Suprapubic skin (tissue), 4 donors: ENCODE measurements at regions not wholly inside any gene's neighbourhood (a gene's known extent, or its start where the extent isn't known, plus 50 kb on each side); places are given as distances from the start of the nearest gene placed in this dataset.

Experiments used
- EP300 ChIP-seq: sonication (generic); formaldehyde crosslinking; IDR thresholded peaks from one replicate; pipeline ENCODE4 v1.6.1; 2017; ENCODE audit warnings: antibody characterized with exemption
- POLR2A ChIP-seq, 2 donors: fragments of 450-650 bp; IDR thresholded peaks; one replicate each; pipeline ENCODE4 v1.6.1; 2017; ENCODE audit warnings: antibody characterized with exemption in 2 of 2, mild to moderate bottlenecking in 2 of 2, moderate library complexity in 2 of 2
- POLR2AphosphoS5 ChIP-seq, 3 donors: sonication (generic); formaldehyde crosslinking; IDR thresholded peaks; one replicate each; pipeline ENCODE4 v1.6.1; 2017; ENCODE audit warnings: antibody characterized with exemption in 3 of 3
- TF ChIP-seq, protein P1 (sequence below), 2 donors: fragments of 200-600 bp in 1 of 2; fragments of 450-650 bp in 1 of 2; sonication (generic) in 1 of 2; IDR thresholded peaks; one replicate each; pipeline ENCODE4 v1.5.1; 2016 to 2019; ENCODE audit warnings: antibody characterized with exemption in 2 of 2, mild to moderate bottlenecking in 1 of 2, moderate library complexity in 1 of 2

DNA sequence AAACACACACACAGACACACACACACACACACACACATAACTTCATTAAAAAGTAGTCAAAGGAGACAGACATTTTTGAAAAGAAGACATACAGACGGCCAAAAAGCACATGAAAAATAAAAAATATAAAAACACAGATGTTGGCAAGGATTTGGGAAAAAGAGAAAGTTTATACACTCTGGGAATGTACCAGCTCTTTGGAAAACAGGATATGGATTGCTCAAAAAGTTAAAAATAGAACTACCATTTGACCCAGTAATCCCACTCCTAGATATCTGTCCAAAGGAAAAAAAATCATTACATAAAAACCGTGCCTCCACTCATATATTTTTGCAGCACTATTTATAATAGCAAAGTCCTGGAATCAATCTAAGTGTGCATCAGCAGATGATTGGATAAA, 128.4 kb upstream of the C21orf91 start:
- TF ChIP-seq POLR2A (IDR thresholded peaks at IDR 0.05) (no peak), POLR2AphosphoS5 (IDR thresholded peaks at IDR 0.05) (no peak), EP300 (no peak)
- TF ChIP-seq, protein P1, sequence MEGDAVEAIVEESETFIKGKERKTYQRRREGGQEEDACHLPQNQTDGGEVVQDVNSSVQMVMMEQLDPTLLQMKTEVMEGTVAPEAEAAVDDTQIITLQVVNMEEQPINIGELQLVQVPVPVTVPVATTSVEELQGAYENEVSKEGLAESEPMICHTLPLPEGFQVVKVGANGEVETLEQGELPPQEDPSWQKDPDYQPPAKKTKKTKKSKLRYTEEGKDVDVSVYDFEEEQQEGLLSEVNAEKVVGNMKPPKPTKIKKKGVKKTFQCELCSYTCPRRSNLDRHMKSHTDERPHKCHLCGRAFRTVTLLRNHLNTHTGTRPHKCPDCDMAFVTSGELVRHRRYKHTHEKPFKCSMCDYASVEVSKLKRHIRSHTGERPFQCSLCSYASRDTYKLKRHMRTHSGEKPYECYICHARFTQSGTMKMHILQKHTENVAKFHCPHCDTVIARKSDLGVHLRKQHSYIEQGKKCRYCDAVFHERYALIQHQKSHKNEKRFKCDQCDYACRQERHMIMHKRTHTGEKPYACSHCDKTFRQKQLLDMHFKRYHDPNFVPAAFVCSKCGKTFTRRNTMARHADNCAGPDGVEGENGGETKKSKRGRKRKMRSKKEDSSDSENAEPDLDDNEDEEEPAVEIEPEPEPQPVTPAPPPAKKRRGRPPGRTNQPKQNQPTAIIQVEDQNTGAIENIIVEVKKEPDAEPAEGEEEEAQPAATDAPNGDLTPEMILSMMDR (IDR thresholded peaks at IDR 0.05): no peak
